PFSK-1 (cell line): ENCODE measurements at regions not wholly inside any gene's neighbourhood (a gene's known extent, or its start where the extent isn't known, plus 50 kb on each side); places are given as distances from the start of the nearest gene placed in this dataset.

Experiments
- POLR2AphosphoS5 ChIP-seq: IDR thresholded peaks from 2 replicates; pipeline ENCODE4 v1.6.1; 2012; ENCODE audit warnings: low read depth, mild to moderate bottlenecking, control low read depth, low read length, moderate library complexity
- REST ChIP-seq, 2 experiments: IDR thresholded peaks; 2 replicates each; pipeline versions ENCODE4 v1.6.1 to v1.8.0; 2011 to 2012; ENCODE audit warnings: low read depth in 2 of 2, low read length in 2 of 2, control low read depth in 1 of 2, inconsistent platforms in 1 of 2, mild to moderate bottlenecking in 1 of 2, moderate library complexity in 1 of 2; ENCODE audit not compliant: insufficient read depth in 1 of 2

- no peak for TF ChIP-seq REST (IDR thresholded peaks at IDR 0.05; ENCODE audit: insufficient read depth in 1 of 2, low read depth in 2 of 2, low read length in 2 of 2)
- no peak for TF ChIP-seq POLR2AphosphoS5
Measured at GRCh38 chr20:22773344-22773743, 189.0 kb upstream of the FOXA2 start.
